ENCODE measurements at regions not wholly inside any gene's neighbourhood (a gene's known extent, or its start where the extent isn't known, plus 50 kb on each side); places are given as distances from the start of the nearest gene placed in this dataset.
"Not testable (repeated sequence)": the region's sequence is repeated elsewhere in the genome, so short reads cannot be mapped to it uniquely, and the experiment has no call there.

- no peak for DNase-seq
These were observed 139.2 kb upstream of the RBPJ start for GRCh38 chr4:26181616-26182015.

GRCh38 chr4:26183017-26183416 lies 137.8 kb upstream of the RBPJ start:
- DNase-seq = no peak

GRCh38 chr4:26185436-26185835 lies 135.4 kb upstream of the RBPJ start:
- DNase-seq = no peak

- no peak for DNase-seq
These were observed 129.5 kb upstream of the RBPJ start for GRCh38 chr4:26191353-26191752.

- DNase-seq = no peak
These were observed 127.6 kb upstream of the RBPJ start for GRCh38 chr4:26192899-26193869.

- DNase-seq = no peak
These were observed 126.0 kb upstream of the RBPJ start for GRCh38 chr4:26194764-26195163.

- DNase-seq = no peak
These were observed 124.2 kb upstream of the RBPJ start for GRCh38 chr4:26196567-26196966.

- peak in 2 of 4 experiments; percentile 14 to 32 for DNase-seq
These were observed 123.6 kb upstream of the RBPJ start for GRCh38 chr4:26197018-26197779.

- DNase-seq = not testable (repeated sequence)
These were observed 121.9 kb upstream of the RBPJ start for GRCh38 chr4:26198931-26199330.

- no peak for DNase-seq
These were observed 121.2 kb upstream of the RBPJ start for GRCh38 chr4:26199596-26199995.

GRCh38 chr4:26201120-26201519 lies 119.7 kb upstream of the RBPJ start:
- DNase-seq = no peak

GRCh38 chr4:26204249-26204825 lies 116.5 kb upstream of the RBPJ start:
- DNase-seq = no peak

- no peak for DNase-seq
These were observed 115.9 kb upstream of the RBPJ start for GRCh38 chr4:26204911-26205370.

GRCh38 chr4:26206339-26206738 lies 114.5 kb upstream of the RBPJ start:
- no peak for DNase-seq

- no peak for DNase-seq
These were observed 113.8 kb upstream of the RBPJ start for GRCh38 chr4:26206999-26207398.

GRCh38 chr4:26207631-26208030 lies 113.2 kb upstream of the RBPJ start:
- DNase-seq = no peak

- no peak for DNase-seq
These were observed 112.4 kb upstream of the RBPJ start for GRCh38 chr4:26208237-26208994.

GRCh38 chr4:26209378-26209777 lies 111.4 kb upstream of the RBPJ start:
- not testable (repeated sequence) for DNase-seq

- no peak for DNase-seq
These were observed 108.3 kb upstream of the RBPJ start for GRCh38 chr4:26212528-26212927.

GRCh38 chr4:26213317-26213716 lies 107.5 kb upstream of the RBPJ start:
- DNase-seq = no peak

- DNase-seq = no peak
These were observed 105.8 kb upstream of the RBPJ start for GRCh38 chr4:26214994-26215393.

GRCh38 chr4:26215725-26216124 lies 105.1 kb upstream of the RBPJ start:
- DNase-seq = no peak

GRCh38 chr4:26217481-26217880 lies 103.3 kb upstream of the RBPJ start:
- no peak for DNase-seq

All from activated naive CD4-positive, alpha-beta T cell (primary cell).